ENCODE measurements at regions not wholly inside any gene's neighbourhood (a gene's known extent, or its start where the extent isn't known, plus 50 kb on each side); places are given as distances from the start of the nearest gene placed in this dataset.

- DNase-seq, result no peak
- POLR2A ChIA-PET, result no interaction called here
- Mint-ChIP-seq H3K4me1 (no peaks in the 10 kb centered on the region), H3K4me3 (no peak overlapping the region), H3K9me3 (no peaks in the 10 kb centered on the region), H3K36me3 (ENCODE audit: low read depth) (no peaks in the 10 kb centered on the region), H3K27me3 (no peaks in the 10 kb centered on the region), H3K27ac (no peak overlapping the region)
- CTCF ChIA-PET, result no interaction called here
Observed at GRCh38 chr1:216944864-216945510, 221.8 kb upstream of the ESRRG start.

DNA sequence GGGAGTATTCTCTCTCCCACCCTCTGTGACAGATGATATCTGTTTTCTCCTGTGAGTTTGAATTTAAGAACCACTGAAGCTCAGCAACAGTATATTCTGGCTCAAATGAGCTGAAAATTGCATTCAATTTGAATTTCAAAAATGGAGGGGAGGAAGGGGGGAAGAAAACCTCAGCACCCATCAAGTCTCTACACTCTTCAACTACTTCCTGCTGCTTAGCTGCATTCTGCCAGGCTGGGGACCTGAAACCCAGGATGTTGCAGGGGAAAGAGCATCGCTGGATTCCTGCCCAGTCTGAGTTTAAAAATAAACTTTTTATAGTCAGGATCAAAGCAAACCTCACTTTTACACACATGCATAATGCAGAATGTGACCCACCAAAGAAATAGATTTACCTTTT is 214.3 kb upstream of the ESRRG start:
- H3K9me3 Mint-ChIP-seq, result no peaks in the 10 kb centered on the region
- no peaks in the 10 kb centered on the region for H3K27me3 Mint-ChIP-seq
- no peak overlapping the region for H3K27ac Mint-ChIP-seq
- H3K36me3 Mint-ChIP-seq (ENCODE audit: low read depth), result no peaks in the 10 kb centered on the region
- H3K4me1 Mint-ChIP-seq, result no peaks in the 10 kb centered on the region
- CTCF ChIA-PET, result no interaction called here
- POLR2A ChIA-PET, result interaction anchor here (0.7 kb wide), 1 partner anchor 10 kb away, joined by 3 read pairs; no protein-coding TSS in a partner anchor
- no peak for DNase-seq
- H3K4me3 Mint-ChIP-seq, result no peak overlapping the region

DNA sequence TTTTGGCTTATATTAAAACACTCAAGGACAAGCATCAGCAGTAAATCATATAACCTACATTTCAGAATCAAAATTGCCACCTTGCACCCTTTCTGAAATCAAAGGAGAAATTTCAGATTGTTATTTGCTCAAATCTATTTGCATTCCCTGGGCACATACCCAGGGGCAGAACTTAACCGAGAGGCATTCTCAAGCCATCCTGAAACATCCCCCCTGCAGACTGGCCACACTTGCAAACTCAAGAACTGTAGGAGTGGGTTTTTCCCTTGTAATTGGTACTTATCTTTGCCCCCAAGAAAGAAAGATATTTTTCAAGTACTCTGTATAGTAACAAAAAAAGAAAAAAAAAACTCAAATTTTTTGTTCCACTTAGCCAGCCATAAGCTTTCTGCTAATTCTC is 213.6 kb upstream of the ESRRG start:
- ChIA-PET CTCF (no interaction called here), POLR2A (interaction anchor here (0.7 kb wide), 1 partner anchor 11 kb away, joined by 3 read pairs; no protein-coding TSS in a partner anchor)
- DNase-seq, result no peak
- Mint-ChIP-seq H3K27ac (no peak overlapping the region), H3K4me1 (no peaks in the 10 kb centered on the region), H3K9me3 (no peaks in the 10 kb centered on the region), H3K4me3 (no peak overlapping the region), H3K36me3 (ENCODE audit: low read depth) (no peaks in the 10 kb centered on the region), H3K27me3 (no peaks in the 10 kb centered on the region)

GRCh38 chr1:216935901-216936300 is 212.7 kb upstream of the ESRRG start:
- ChIA-PET CTCF (no interaction called here), POLR2A (no interaction called here)
- no peaks in the 10 kb centered on the region for H3K9me3 Mint-ChIP-seq
- no peaks in the 10 kb centered on the region for H3K36me3 Mint-ChIP-seq (ENCODE audit: low read depth)
- no peaks in the 10 kb centered on the region for H3K4me1 Mint-ChIP-seq
- H3K27me3 Mint-ChIP-seq, result no peaks in the 10 kb centered on the region
- no peak for DNase-seq
- no peak overlapping the region for H3K4me3 Mint-ChIP-seq
- no peak overlapping the region for H3K27ac Mint-ChIP-seq

DNA sequence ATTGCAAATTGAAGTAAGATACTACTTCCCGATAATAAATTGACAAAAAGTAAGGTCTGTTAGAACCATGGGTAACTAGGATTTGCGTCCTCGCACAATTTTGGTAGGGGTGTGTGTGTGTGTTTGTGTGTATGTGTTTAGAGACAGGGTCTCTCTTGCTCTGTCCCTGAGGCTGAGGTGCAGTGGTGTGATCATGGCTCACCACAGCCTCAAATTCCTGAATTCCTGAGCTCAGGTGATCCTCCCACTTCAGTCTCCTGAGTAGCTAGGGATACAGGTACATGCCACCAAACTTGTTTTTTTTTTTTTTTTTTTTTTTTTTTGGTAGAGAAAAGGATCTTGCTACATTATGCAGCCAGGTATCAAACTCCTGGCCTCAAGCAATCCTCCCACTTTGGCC is 209.2 kb upstream of the ESRRG start:
- ChIA-PET CTCF (no interaction called here), POLR2A (no interaction called here)
- Mint-ChIP-seq H3K9me3 (no peaks in the 10 kb centered on the region), H3K27ac (no peak overlapping the region), H3K36me3 (ENCODE audit: low read depth) (no peaks in the 10 kb centered on the region), H3K4me1 (no peaks in the 10 kb centered on the region), H3K27me3 (no peaks in the 10 kb centered on the region), H3K4me3 (no peak overlapping the region)
- DNase-seq, result no peak

GRCh38 chr1:216929870-216930582 is 206.8 kb upstream of the ESRRG start:
- ChIA-PET CTCF (no interaction called here), POLR2A (no interaction called here)
- H3K27me3 Mint-ChIP-seq, result no peaks in the 10 kb centered on the region

GRCh38 chr1:216927633-216928032 is 204.4 kb upstream of the ESRRG start:
- ChIA-PET POLR2A (no interaction called here), CTCF (no interaction called here)
- Mint-ChIP-seq H3K4me3 (no peak overlapping the region), H3K4me1 (no peaks in the 10 kb centered on the region), H3K36me3 (ENCODE audit: low read depth) (no peaks in the 10 kb centered on the region), H3K9me3 (peaks cover 5% of the 10 kb centered on the region), H3K27ac (no peak overlapping the region), H3K27me3 (no peaks in the 10 kb centered on the region)
- DNase-seq, result no peak

More at GRCh38 chr1:216929870-216930582, 206.8 kb upstream of the ESRRG start:
- DNase-seq, result no peak
- H3K9me3 Mint-ChIP-seq, result peaks cover 3% of the 10 kb centered on the region
- H3K27ac Mint-ChIP-seq, result no peak overlapping the region
- H3K4me1 Mint-ChIP-seq, result no peaks in the 10 kb centered on the region
- no peaks in the 10 kb centered on the region for H3K36me3 Mint-ChIP-seq (ENCODE audit: low read depth)
- no peak overlapping the region for H3K4me3 Mint-ChIP-seq

DNA sequence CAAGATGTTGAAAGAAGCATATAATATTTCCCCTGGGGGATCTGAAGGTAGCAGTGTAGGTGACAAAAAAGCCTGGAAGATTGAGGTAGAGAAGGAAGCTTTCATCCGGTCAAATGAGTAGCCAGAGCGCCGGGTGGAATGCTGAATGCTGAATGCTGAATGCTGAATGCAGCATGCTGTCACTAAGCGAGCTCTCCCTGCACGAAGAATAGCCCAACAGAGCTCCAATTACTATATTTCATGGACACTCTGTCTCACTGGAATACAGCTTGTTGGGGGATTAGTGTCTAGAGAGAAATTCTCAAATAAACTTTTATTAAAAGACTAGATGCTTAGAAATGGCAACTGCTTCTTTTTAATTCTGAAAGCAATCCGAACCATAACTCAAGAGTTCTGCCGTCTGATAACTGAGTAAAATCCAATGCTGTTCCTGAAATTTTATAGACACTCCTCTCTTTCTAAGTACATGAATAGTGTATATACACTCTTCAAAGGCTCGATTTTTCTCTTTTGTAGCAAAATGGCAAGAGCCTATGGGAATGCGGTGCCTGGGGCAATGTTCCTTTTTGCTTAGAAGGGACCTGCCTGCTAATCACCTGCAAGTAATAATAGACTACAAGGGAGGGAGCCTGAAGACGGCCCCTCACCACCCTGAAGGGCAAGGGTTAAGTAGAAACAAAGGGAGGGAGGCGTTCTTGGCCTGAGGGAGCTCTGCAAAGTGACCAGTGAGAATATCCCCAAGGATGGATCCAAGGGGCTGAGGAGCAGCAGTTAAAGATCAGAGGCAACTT is 203.7 kb upstream of the ESRRG start:
- Mint-ChIP-seq H3K4me1 (no peaks in the 10 kb centered on the region), H3K9me3 (peaks cover 5% of the 10 kb centered on the region), H3K27me3 (no peaks in the 10 kb centered on the region), H3K36me3 (ENCODE audit: low read depth) (no peaks in the 10 kb centered on the region), H3K4me3 (no peak overlapping the region), H3K27ac (no peak overlapping the region)
- POLR2A ChIA-PET, result no interaction called here
- CTCF ChIA-PET, result no interaction called here
- no peak for DNase-seq

- ChIA-PET CTCF (no interaction called here), POLR2A (no interaction called here)
- Mint-ChIP-seq H3K4me1 (no peaks in the 10 kb centered on the region), H3K9me3 (peaks cover 5% of the 10 kb centered on the region), H3K27me3 (no peaks in the 10 kb centered on the region), H3K4me3 (no peak overlapping the region), H3K27ac (no peak overlapping the region), H3K36me3 (ENCODE audit: low read depth) (no peaks in the 10 kb centered on the region)
- DNase-seq, result no peak
Observed at GRCh38 chr1:216925962-216926625, 202.9 kb upstream of the ESRRG start.

- H3K4me3 Mint-ChIP-seq, result no peak overlapping the region
- H3K27ac Mint-ChIP-seq, result no peak overlapping the region
- no peaks in the 10 kb centered on the region for H3K27me3 Mint-ChIP-seq
- CTCF ChIA-PET, result no interaction called here
- POLR2A ChIA-PET, result no interaction called here
- peaks cover 5% of the 10 kb centered on the region for H3K9me3 Mint-ChIP-seq
- no peaks in the 10 kb centered on the region for H3K36me3 Mint-ChIP-seq (ENCODE audit: low read depth)
- no peaks in the 10 kb centered on the region for H3K4me1 Mint-ChIP-seq
- DNase-seq, result no peak
Observed at GRCh38 chr1:216924732-216925131, 201.5 kb upstream of the ESRRG start.

GRCh38 chr1:216923601-216924000 is 200.4 kb upstream of the ESRRG start:
- H3K9me3 Mint-ChIP-seq, result peaks cover 5% of the 10 kb centered on the region
- no peaks in the 10 kb centered on the region for H3K36me3 Mint-ChIP-seq (ENCODE audit: low read depth)
- no peak overlapping the region for H3K4me3 Mint-ChIP-seq
- H3K4me1 Mint-ChIP-seq, result no peaks in the 10 kb centered on the region
- POLR2A ChIA-PET, result no interaction called here
- no peak overlapping the region for H3K27ac Mint-ChIP-seq
- no peak for DNase-seq
- H3K27me3 Mint-ChIP-seq, result no peaks in the 10 kb centered on the region
- CTCF ChIA-PET, result no interaction called here

DNA sequence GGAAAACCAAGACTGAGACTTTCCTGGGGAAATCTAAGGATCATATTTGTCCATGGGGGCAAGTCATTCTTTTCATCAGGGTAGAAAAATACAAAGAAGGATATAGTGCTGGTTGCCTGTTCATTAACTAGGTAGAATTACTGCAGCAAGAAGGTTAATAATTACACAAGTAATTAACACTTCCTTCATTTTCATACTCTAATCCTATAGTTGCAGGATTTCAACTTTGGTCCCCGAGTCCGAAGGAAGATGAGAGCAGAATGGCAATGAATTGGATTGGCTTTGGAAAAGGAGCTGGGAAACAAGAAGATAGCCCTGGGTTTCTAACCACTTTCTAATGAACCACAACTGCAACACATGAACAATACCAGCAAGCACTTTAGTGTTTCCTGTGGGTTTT is 199.2 kb upstream of the ESRRG start:
- no peaks in the 10 kb centered on the region for H3K27me3 Mint-ChIP-seq

DNA sequence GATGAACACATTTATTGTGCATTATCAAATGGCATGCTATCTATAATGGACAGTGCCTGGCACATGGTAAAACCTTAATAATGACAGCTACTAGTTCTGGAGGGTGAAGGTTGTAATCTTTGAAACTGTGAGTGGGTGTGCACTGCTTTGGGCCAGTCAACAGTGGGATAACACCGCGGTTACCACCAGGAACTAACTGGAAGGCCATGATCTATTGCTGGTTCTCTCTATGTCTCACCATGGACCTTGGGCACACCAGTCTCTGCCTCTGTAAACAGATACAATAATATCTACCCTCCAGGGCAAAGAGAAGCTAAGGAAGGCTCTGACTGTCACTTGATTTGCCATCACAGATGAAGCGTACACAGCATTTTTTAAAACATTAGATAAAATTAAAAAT is 198.6 kb upstream of the ESRRG start:
- DNase-seq, result no peak
- no peaks in the 10 kb centered on the region for H3K27me3 Mint-ChIP-seq
- no peak overlapping the region for H3K4me3 Mint-ChIP-seq
- H3K27ac Mint-ChIP-seq, result no peak overlapping the region
- H3K9me3 Mint-ChIP-seq, result peaks cover 2% of the 10 kb centered on the region
- ChIA-PET POLR2A (no interaction called here), CTCF (no interaction called here)
- no peaks in the 10 kb centered on the region for H3K36me3 Mint-ChIP-seq (ENCODE audit: low read depth)
- H3K4me1 Mint-ChIP-seq, result no peaks in the 10 kb centered on the region

More for the DNA sequence above, 199.2 kb upstream of the ESRRG start:
- Mint-ChIP-seq H3K9me3 (peaks cover 5% of the 10 kb centered on the region), H3K36me3 (ENCODE audit: low read depth) (no peaks in the 10 kb centered on the region), H3K27ac (no peak overlapping the region), H3K4me3 (no peak overlapping the region), H3K4me1 (no peaks in the 10 kb centered on the region)
- POLR2A ChIA-PET, result no interaction called here
- CTCF ChIA-PET, result no interaction called here
- DNase-seq, result no peak
